ENCODE measurements at regions not wholly inside any gene's neighbourhood (a gene's known extent, or its start where the extent isn't known, plus 50 kb on each side); places are given as distances from the start of the nearest gene placed in this dataset.

GRCh38 chr2:190119257-190119656 is 56.7 kb upstream of the MSTN start:
- no peaks in the 10 kb centered on the region for H4K20me1 ChIP-seq (ENCODE audit: insufficient read depth, low read length)
- peak overlapping the region; percentile 73 for H3K4me3 ChIP-seq (ENCODE audit: low read length)
- H3K4me1 ChIP-seq (ENCODE audit: low read length), result peaks cover 37% of the 10 kb centered on the region
- H3K36me3 ChIP-seq (replicated peaks; ENCODE audit: low read depth, low read length), result no peaks in the 10 kb centered on the region
- H3K27me3 ChIP-seq (ENCODE audit: low read depth, low read length), result no peaks in the 10 kb centered on the region
- no peaks in the 10 kb centered on the region for H3K9me3 ChIP-seq (ENCODE audit: insufficient read depth, low read length)
- H3K27ac ChIP-seq (ENCODE audit: low read length), result peak overlapping the region; percentile 2; the same call in 1 of the 2 replicates
- peak overlapping the region; percentile 53 for H3K9ac ChIP-seq (ENCODE audit: low read length)
- TF ChIP-seq EZH2phosphoT487 (IDR thresholded peaks at IDR 0.05; ENCODE audit: low read depth) (no peak), CTCF (IDR thresholded peaks at IDR 0.05; ENCODE audit: low read depth, low read length) (no peak)
- no peaks in the 10 kb centered on the region for H3K79me2 ChIP-seq (ENCODE audit: low read length)
- H2AFZ ChIP-seq (ENCODE audit: low read depth, low read length), result peak overlapping the region; percentile 97
- H3K4me2 ChIP-seq (ENCODE audit: low read length), result peak overlapping the region; percentile 97

- Histone ChIP-seq H3K79me2 (ENCODE audit: low read length) (no peaks in the 10 kb centered on the region), H2AFZ (ENCODE audit: low read depth, low read length) (no peak overlapping the region), H3K9ac (ENCODE audit: low read length) (no peak overlapping the region), H3K4me1 (ENCODE audit: low read length) (peaks cover 34% of the 10 kb centered on the region), H3K4me2 (ENCODE audit: low read length) (no peak overlapping the region), H3K27ac (ENCODE audit: low read length) (no peak overlapping the region), H3K27me3 (ENCODE audit: low read depth, low read length) (no peaks in the 10 kb centered on the region), H4K20me1 (ENCODE audit: insufficient read depth, low read length) (no peaks in the 10 kb centered on the region), H3K36me3 (replicated peaks; ENCODE audit: low read depth, low read length) (no peaks in the 10 kb centered on the region), H3K4me3 (ENCODE audit: low read length) (no peak overlapping the region), H3K9me3 (ENCODE audit: insufficient read depth, low read length) (no peaks in the 10 kb centered on the region)
- no peak for TF ChIP-seq EZH2phosphoT487 (IDR thresholded peaks at IDR 0.05; ENCODE audit: low read depth)
These were observed 54.8 kb upstream of the MSTN start for GRCh38 chr2:190117305-190117704.

- no peaks in the 10 kb centered on the region for H3K4me1 ChIP-seq (ENCODE audit: low read length)
- H2AFZ ChIP-seq (ENCODE audit: low read depth, low read length), result no peak overlapping the region
- no peaks in the 10 kb centered on the region for H4K20me1 ChIP-seq (ENCODE audit: insufficient read depth, low read length)
- no peak overlapping the region for H3K4me2 ChIP-seq (ENCODE audit: low read length)
- H3K27me3 ChIP-seq (ENCODE audit: low read depth, low read length), result no peaks in the 10 kb centered on the region
- H3K36me3 ChIP-seq (replicated peaks; ENCODE audit: low read depth, low read length), result no peaks in the 10 kb centered on the region
- no peak overlapping the region for H3K4me3 ChIP-seq (ENCODE audit: low read length)
- H3K9ac ChIP-seq (ENCODE audit: low read length), result no peak overlapping the region
- H3K27ac ChIP-seq (ENCODE audit: low read length), result no peak overlapping the region
- no peak for TF ChIP-seq CTCF (IDR thresholded peaks at IDR 0.05; ENCODE audit: low read depth, low read length)
- TF ChIP-seq EZH2phosphoT487 (IDR thresholded peaks at IDR 0.05; ENCODE audit: low read depth), result no peak
- no peaks in the 10 kb centered on the region for H3K79me2 ChIP-seq (ENCODE audit: low read length)
- no peaks in the 10 kb centered on the region for H3K9me3 ChIP-seq (ENCODE audit: insufficient read depth, low read length)
These were observed 50.5 kb upstream of the MSTN start for GRCh38 chr2:190113000-190113399.
